ENCODE measurements at regions not wholly inside any gene's neighbourhood (a gene's known extent, or its start where the extent isn't known, plus 50 kb on each side); places are given as distances from the start of the nearest gene placed in this dataset.
"Not testable (repeated sequence)": the region's sequence is repeated elsewhere in the genome, so short reads cannot be mapped to it uniquely, and the experiment has no call there.

- TF ChIP-seq CTCF (IDR thresholded peaks at IDR 0.05; ENCODE audit: control insufficient read depth, insufficient read depth, low read depth, low read length, missing control alignments) = no peak
- H3K4me3 ChIP-seq (ENCODE audit: control insufficient read depth, low read depth, low read length) = no peak overlapping the region
- DNase-seq (ENCODE audit: low read depth) = no peak
These were observed 261.1 kb upstream of the RFC3 start for GRCh38 chr13:33556828-33557227.

GRCh38 chr13:33560726-33561125, 257.2 kb upstream of the RFC3 start:
- no peak for TF ChIP-seq CTCF (IDR thresholded peaks at IDR 0.05; ENCODE audit: control insufficient read depth, insufficient read depth, low read depth, low read length, missing control alignments)
- H3K4me3 ChIP-seq (ENCODE audit: control insufficient read depth, low read depth, low read length) = no peak overlapping the region
- DNase-seq (ENCODE audit: low read depth) = no peak

- H3K4me3 ChIP-seq (ENCODE audit: control insufficient read depth, low read depth, low read length) = no peak overlapping the region
- TF ChIP-seq CTCF (IDR thresholded peaks at IDR 0.05; ENCODE audit: control insufficient read depth, insufficient read depth, low read depth, low read length, missing control alignments) = no peak
- no peak for DNase-seq (ENCODE audit: low read depth)
These were observed 256.3 kb upstream of the RFC3 start for GRCh38 chr13:33561627-33562026.

GRCh38 chr13:33571618-33572017, 246.3 kb upstream of the RFC3 start:
- TF ChIP-seq CTCF (IDR thresholded peaks at IDR 0.05; ENCODE audit: control insufficient read depth, insufficient read depth, low read depth, low read length, missing control alignments) = no peak
- no peak for DNase-seq (ENCODE audit: low read depth)
- H3K4me3 ChIP-seq (ENCODE audit: control insufficient read depth, low read depth, low read length) = no peak overlapping the region

GRCh38 chr13:33572322-33572721, 245.6 kb upstream of the RFC3 start:
- not testable (repeated sequence) for H3K4me3 ChIP-seq (ENCODE audit: control insufficient read depth, low read depth, low read length); DNase-seq (ENCODE audit: low read depth)

GRCh38 chr13:33575378-33575777, 242.6 kb upstream of the RFC3 start:
- no peak for DNase-seq (ENCODE audit: low read depth)
- no peak for TF ChIP-seq CTCF (IDR thresholded peaks at IDR 0.05; ENCODE audit: control insufficient read depth, insufficient read depth, low read depth, low read length, missing control alignments)
- H3K4me3 ChIP-seq (ENCODE audit: control insufficient read depth, low read depth, low read length) = no peak overlapping the region

- DNase-seq (ENCODE audit: low read depth) = no peak
- no peak for TF ChIP-seq CTCF (IDR thresholded peaks at IDR 0.05; ENCODE audit: control insufficient read depth, insufficient read depth, low read depth, low read length, missing control alignments)
These were observed 240.9 kb upstream of the RFC3 start for GRCh38 chr13:33577007-33577406.

More at GRCh38 chr13:33577007-33577406, 240.9 kb upstream of the RFC3 start:
- H3K4me3 ChIP-seq (ENCODE audit: control insufficient read depth, low read depth, low read length) = no peak overlapping the region
